Stomach (tissue), 4 donors: ENCODE measurements at regions not wholly inside any gene's neighbourhood (a gene's known extent, or its start where the extent isn't known, plus 50 kb on each side); places are given as distances from the start of the nearest gene placed in this dataset.

ENCODE experiments used
- EP300 ChIP-seq: sonication (generic); formaldehyde crosslinking; IDR thresholded peaks from one replicate; pipeline ENCODE4 v1.6.1; 2017; ENCODE audit warnings: antibody characterized with exemption
- TF ChIP-seq, protein P1 (sequence below), 7 experiments: fragments of 450-650 bp in 4 of 7; fragments of 200-600 bp in 3 of 7; sonication (generic) in 3 of 7; IDR thresholded peaks; one replicate each; pipeline ENCODE4 v1.5.1; 2016 to 2019; ENCODE audit warnings: antibody characterized with exemption in 7 of 7, control low read depth in 2 of 7, mild to moderate bottlenecking in 1 of 7

DNA sequence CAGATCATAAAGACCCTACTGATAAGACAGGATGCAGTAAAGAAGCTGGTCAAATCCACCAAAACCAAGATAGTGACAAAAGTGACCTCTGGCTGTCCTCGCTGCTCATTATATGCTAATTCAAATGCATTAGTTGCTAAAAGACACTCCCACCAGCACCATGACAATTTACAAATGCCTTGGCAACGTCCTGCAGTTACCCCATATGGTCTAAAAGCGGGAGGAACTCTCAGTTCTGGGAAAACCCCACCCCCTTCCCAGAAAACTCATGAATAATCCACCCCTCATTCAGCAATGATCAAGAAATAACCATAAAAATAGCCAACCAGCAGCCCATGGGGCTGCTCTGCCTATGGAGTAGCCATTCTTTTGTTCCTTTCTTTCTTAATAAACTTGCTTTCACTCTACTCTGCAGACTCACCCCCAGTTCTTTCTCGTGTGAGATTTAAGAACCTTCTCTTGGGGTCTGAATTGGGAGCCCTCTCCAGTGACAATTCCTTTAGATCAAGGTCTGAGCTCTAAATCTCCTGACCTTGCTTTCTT lies 217.1 kb upstream of the STS start:
- TF ChIP-seq, protein P1, sequence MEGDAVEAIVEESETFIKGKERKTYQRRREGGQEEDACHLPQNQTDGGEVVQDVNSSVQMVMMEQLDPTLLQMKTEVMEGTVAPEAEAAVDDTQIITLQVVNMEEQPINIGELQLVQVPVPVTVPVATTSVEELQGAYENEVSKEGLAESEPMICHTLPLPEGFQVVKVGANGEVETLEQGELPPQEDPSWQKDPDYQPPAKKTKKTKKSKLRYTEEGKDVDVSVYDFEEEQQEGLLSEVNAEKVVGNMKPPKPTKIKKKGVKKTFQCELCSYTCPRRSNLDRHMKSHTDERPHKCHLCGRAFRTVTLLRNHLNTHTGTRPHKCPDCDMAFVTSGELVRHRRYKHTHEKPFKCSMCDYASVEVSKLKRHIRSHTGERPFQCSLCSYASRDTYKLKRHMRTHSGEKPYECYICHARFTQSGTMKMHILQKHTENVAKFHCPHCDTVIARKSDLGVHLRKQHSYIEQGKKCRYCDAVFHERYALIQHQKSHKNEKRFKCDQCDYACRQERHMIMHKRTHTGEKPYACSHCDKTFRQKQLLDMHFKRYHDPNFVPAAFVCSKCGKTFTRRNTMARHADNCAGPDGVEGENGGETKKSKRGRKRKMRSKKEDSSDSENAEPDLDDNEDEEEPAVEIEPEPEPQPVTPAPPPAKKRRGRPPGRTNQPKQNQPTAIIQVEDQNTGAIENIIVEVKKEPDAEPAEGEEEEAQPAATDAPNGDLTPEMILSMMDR (IDR thresholded peaks at IDR 0.05) = no peak
- TF ChIP-seq EP300 = no peak
